ENCODE measurements at regions not wholly inside any gene's neighbourhood (a gene's known extent, or its start where the extent isn't known, plus 50 kb on each side); places are given as distances from the start of the nearest gene placed in this dataset.

- DNase-seq, result no peak
Observed at GRCh38 chr9:23194281-23194680, 631.8 kb downstream of the ELAVL2 start.

- no peak for DNase-seq
Observed at GRCh38 chr9:23215688-23216087, 610.4 kb downstream of the ELAVL2 start.

GRCh38 chr9:23219471-23219870 lies 606.6 kb downstream of the ELAVL2 start:
- no peak for DNase-seq

- no peak for DNase-seq
Observed at GRCh38 chr9:23220171-23220570, 605.9 kb downstream of the ELAVL2 start.

- no peak for DNase-seq
Observed at GRCh38 chr9:23220957-23221356, 605.1 kb downstream of the ELAVL2 start.

GRCh38 chr9:23229890-23230317 lies 596.1 kb downstream of the ELAVL2 start:
- no peak for DNase-seq

- DNase-seq, result no peak
Observed at GRCh38 chr9:23232831-23233230, 593.2 kb downstream of the ELAVL2 start.

GRCh38 chr9:23243523-23243922 lies 582.5 kb downstream of the ELAVL2 start:
- no peak for DNase-seq

GRCh38 chr9:23245067-23245466 lies 581.0 kb downstream of the ELAVL2 start:
- DNase-seq, result no peak

- no peak for DNase-seq
Observed at GRCh38 chr9:23254404-23255184, 571.4 kb downstream of the ELAVL2 start.

GRCh38 chr9:23255346-23255745 lies 570.7 kb downstream of the ELAVL2 start:
- no peak for DNase-seq

GRCh38 chr9:23258569-23258968 lies 567.5 kb downstream of the ELAVL2 start:
- DNase-seq, result no peak

GRCh38 chr9:23278561-23278960 lies 547.5 kb downstream of the ELAVL2 start:
- no peak for DNase-seq

- no peak for DNase-seq
Observed at GRCh38 chr9:23287390-23287789, 538.6 kb downstream of the ELAVL2 start.

- DNase-seq, result no peak
Observed at GRCh38 chr9:23288545-23288944, 537.5 kb downstream of the ELAVL2 start.

- no peak for DNase-seq
Observed at GRCh38 chr9:23290973-23291372, 535.1 kb downstream of the ELAVL2 start.

- DNase-seq, result no peak
Observed at GRCh38 chr9:23302281-23302680, 523.8 kb downstream of the ELAVL2 start.

GRCh38 chr9:23306731-23307130 lies 519.3 kb downstream of the ELAVL2 start:
- no peak for DNase-seq

GRCh38 chr9:23307731-23308513 lies 518.1 kb downstream of the ELAVL2 start:
- no peak for DNase-seq

GRCh38 chr9:23309800-23310199 lies 516.2 kb downstream of the ELAVL2 start:
- DNase-seq, result no peak

GRCh38 chr9:23314247-23314646 lies 511.8 kb downstream of the ELAVL2 start:
- DNase-seq, result no peak

GRCh38 chr9:23319092-23319491 lies 506.9 kb downstream of the ELAVL2 start:
- DNase-seq, result no peak

GRCh38 chr9:23321049-23321448 lies 505.0 kb downstream of the ELAVL2 start:
- DNase-seq, result no peak

- no peak for DNase-seq
Observed at GRCh38 chr9:23322392-23322791, 503.6 kb downstream of the ELAVL2 start.

Data from MV-4-11 (cell line).